GM18868 (cell line): ENCODE measurements at regions not wholly inside any gene's neighbourhood (a gene's known extent, or its start where the extent isn't known, plus 50 kb on each side); places are given as distances from the start of the nearest gene placed in this dataset.
"Not testable (repeated sequence)": the region's sequence is repeated elsewhere in the genome, so short reads cannot be mapped to it uniquely, and the experiment has no call there.

Source experiments
- ATAC-seq: cut with Tn5 transposase; IDR thresholded peaks from one replicate; pipeline ENCODE4 v1.9.1; 2021; ENCODE audit warnings: mild to moderate bottlenecking, moderate library complexity; ENCODE audit not compliant: unreplicated experiment

GRCh38 chr4:156553659-156554058 is 417.9 kb downstream of the PDGFC start:
- ATAC-seq = no peak

- no peak for ATAC-seq
These were observed 423.7 kb downstream of the PDGFC start for GRCh38 chr4:156547891-156548290.

GRCh38 chr4:156547439-156547838 is 424.2 kb downstream of the PDGFC start:
- no peak for ATAC-seq

- no peak for ATAC-seq
These were observed 426.4 kb downstream of the PDGFC start for GRCh38 chr4:156545003-156545785.

GRCh38 chr4:156539376-156539775 is 432.2 kb downstream of the PDGFC start:
- no peak for ATAC-seq

GRCh38 chr4:156538651-156539257 is 432.8 kb downstream of the PDGFC start:
- ATAC-seq = no peak

GRCh38 chr4:156538210-156538609 is 433.4 kb downstream of the PDGFC start:
- no peak for ATAC-seq

GRCh38 chr4:156537286-156537685 is 434.3 kb downstream of the PDGFC start:
- ATAC-seq = no peak

GRCh38 chr4:156536661-156537060 is 434.9 kb downstream of the PDGFC start:
- no peak for ATAC-seq

- no peak for ATAC-seq
These were observed 437.4 kb downstream of the PDGFC start for GRCh38 chr4:156534205-156534604.

GRCh38 chr4:156528216-156528615 is 443.4 kb downstream of the PDGFC start:
- ATAC-seq = no peak

- ATAC-seq = no peak
These were observed 444.2 kb downstream of the PDGFC start for GRCh38 chr4:156527237-156527993.

- ATAC-seq = no peak
These were observed 447.6 kb downstream of the PDGFC start for GRCh38 chr4:156523991-156524390.

- no peak for ATAC-seq
These were observed 448.1 kb downstream of the PDGFC start for GRCh38 chr4:156523492-156523891.

GRCh38 chr4:156521631-156522030 is 450.0 kb downstream of the PDGFC start:
- ATAC-seq = no peak

- ATAC-seq = no peak
These were observed 453.6 kb downstream of the PDGFC start for GRCh38 chr4:156517956-156518355.

- ATAC-seq = no peak
These were observed 454.1 kb downstream of the PDGFC start for GRCh38 chr4:156517546-156517945.

GRCh38 chr4:156516698-156517097 is 454.9 kb downstream of the PDGFC start:
- no peak for ATAC-seq

- ATAC-seq = peak; percentile 42
These were observed 456.3 kb downstream of the PDGFC start for GRCh38 chr4:156515295-156515694.

GRCh38 chr4:156512622-156513021 is 459.0 kb downstream of the PDGFC start:
- no peak for ATAC-seq

GRCh38 chr4:156509921-156510320 is 461.7 kb downstream of the PDGFC start:
- not testable (repeated sequence) for ATAC-seq
